Cerebellar nuclear complex (tissue), 1 donor: ENCODE measurements at regions not wholly inside any gene's neighbourhood (a gene's known extent, or its start where the extent isn't known, plus 50 kb on each side); places are given as distances from the start of the nearest gene placed in this dataset.
"Not testable (repeated sequence)": the region's sequence is repeated elsewhere in the genome, so short reads cannot be mapped to it uniquely, and the experiment has no call there.

Source experiments
- DNase-seq, 2 experiments: peaks; one replicate each; lab custom pipeline; 2025; lab: John Stamatoyannopoulos, UW

DNA sequence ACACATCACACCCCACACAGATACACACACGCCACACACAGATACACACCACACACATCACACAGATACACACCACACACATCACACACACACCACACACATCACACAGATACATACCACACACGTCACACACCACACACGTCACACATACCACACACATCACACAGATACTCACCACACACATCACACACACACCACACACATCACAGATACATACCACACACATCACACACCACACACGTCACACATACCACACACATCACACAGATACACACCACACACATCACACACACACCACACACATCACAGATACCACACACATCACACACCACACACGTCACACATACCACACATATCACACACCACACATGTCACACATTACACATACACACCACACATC, 159.3 kb downstream of the NDUFA10 start:
- not testable (repeated sequence) for DNase-seq

DNA sequence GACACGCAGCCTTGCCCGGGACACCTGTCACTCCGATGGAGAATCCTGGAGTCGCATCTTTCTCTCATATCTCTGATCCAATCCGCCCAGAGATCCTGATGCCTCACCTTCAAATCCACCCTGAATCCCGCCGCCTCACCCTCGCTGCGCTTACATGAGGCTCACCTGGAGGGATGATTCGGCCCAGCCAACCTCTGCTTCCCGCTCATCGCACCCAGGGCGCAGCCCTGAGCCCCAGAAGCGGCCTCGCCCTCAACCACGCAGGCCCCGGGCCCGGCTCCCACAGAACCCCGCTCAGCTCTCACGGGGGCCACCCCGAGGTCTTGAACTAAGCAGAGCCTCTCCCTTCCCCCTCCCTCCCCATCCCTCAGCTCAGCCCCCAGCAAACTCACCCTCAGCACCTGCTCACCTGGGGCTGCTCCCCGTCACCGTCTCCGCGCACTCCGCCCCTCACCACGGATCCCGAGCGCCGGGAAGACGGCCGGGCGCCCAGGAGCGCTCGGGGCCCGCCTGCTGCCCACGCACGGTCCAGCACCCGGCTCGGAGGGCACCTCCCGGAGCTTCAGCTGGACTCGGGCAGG, 160.0 kb downstream of the NDUFA10 start:
- DNase-seq, result no peak

DNA sequence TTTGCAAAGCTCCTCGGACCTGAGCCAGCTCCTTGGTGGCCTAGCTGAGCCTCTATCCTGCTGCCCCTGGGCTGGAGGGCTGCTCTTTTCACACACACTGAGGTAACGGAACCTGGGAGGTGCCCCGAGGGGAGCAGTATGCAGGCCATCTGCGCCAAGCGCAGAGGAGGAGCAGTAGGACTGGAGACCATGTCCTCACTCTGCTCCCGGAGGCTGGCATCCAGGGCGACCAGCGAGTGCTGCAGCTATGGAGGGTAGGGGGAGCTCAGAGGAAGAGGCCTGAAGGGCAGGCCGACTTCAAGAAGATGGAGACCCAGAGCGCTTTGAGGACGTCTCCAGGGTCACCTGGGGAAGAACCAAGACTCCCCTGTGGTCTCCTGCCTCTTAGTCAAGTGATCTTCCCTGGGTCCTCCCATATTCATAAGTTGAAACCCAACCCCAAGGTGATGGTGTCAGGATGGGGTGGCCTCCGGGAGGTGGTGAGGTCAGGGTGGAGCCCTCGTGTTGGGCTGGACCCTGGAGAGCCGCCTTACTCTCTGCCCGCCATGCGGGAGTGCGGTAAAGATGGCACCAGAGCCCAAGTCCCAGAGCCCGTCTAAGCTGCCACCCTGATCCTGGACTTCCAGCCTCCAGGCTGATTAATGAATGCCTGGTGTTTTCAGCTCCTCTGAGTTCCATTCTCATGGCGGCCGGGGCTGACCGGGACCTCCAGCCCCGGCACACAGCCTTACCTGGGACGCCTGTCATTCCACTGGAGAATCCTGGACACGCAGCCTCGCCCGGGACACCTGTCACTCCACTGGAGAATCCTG, 160.7 kb downstream of the NDUFA10 start:
- DNase-seq, result no peak

DNA sequence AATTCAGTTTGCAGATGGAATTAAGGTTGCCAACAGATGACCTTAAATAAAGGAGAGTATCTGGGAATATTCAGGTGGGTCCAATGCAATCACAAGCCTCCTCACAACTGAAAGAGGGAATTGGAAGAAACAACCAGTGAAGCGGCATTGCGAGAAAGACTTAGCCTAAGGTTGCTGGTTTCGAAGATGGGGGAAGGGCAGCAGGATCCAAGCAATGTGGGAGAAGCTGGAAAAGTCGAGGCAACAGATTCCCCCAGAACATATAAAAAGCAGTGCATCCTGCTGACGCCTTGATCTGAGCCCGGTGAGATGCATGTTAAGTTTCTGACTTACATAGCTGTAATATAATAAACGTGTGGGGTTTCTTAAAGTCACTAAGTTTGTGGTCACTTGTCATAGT, 162.5 kb downstream of the NDUFA10 start:
- no peak for DNase-seq

DNA sequence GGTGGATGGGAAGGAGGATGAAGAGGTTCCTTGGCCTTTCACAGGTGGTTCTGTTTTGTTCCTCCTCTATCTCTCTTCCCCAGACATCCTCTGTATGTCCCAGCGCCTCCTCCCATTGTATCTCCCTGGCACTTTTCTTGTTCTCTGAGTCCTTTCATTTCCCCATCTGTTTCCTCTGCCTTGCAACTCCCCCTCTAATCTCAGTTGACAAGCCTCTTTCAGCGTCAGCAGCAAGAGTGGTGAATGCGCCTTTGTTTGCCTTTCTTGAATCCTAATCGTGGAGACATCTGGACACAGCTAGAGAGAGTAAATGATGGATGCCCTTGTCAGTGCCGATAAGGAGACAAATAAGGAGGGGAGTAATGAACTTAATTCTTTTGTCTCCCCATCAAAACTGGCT, 167.0 kb downstream of the NDUFA10 start:
- no peak for DNase-seq

DNA sequence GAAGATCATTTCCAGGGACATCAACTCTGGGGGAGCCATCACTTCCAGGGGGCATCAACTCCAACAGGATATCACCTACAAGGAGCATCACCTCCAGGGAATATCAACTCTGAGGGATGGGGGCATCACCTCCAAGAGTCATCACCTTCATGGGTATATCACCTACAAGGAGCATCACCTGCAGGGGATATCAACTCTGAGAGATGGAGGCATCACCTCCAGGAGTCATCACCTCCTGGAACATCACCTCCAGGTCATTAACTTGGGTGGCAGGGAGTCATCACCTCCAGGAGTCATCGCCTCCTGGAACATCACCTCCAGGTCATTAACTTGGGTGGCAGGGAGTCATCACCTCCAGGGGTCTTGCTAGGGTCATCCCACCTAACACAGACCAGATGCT, 167.6 kb downstream of the NDUFA10 start:
- DNase-seq, result no peak

DNA sequence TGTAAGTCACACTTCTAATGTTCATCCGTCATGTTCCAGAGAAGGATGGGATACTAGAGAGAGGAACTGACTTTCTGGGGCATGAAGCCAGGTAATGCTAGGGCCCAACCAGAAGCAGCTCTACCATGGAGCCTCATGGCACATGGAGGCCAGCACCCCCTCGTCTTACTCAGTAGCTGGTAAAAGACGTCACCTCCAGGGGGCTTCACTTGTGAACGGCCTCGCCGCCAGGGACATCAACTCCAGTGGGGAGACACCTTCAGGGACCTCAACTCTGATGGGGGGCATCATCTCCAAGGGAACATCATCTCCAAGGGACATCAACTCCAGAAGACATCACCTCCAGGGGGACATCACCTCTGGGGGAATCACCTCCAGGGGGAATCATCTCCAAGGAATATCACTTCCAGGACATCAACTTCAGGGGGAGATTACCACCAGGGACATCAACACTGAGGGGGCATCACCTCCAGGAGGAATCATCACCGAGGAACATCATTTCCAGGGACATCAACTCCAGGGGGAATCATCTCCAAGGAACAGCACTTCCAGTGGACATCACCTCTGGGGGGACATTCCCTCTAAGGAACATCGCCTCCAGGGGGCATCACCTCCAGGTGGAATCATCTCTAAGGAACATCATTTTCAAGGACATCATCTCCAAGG, 168.4 kb downstream of the NDUFA10 start:
- DNase-seq, result no peak

DNA sequence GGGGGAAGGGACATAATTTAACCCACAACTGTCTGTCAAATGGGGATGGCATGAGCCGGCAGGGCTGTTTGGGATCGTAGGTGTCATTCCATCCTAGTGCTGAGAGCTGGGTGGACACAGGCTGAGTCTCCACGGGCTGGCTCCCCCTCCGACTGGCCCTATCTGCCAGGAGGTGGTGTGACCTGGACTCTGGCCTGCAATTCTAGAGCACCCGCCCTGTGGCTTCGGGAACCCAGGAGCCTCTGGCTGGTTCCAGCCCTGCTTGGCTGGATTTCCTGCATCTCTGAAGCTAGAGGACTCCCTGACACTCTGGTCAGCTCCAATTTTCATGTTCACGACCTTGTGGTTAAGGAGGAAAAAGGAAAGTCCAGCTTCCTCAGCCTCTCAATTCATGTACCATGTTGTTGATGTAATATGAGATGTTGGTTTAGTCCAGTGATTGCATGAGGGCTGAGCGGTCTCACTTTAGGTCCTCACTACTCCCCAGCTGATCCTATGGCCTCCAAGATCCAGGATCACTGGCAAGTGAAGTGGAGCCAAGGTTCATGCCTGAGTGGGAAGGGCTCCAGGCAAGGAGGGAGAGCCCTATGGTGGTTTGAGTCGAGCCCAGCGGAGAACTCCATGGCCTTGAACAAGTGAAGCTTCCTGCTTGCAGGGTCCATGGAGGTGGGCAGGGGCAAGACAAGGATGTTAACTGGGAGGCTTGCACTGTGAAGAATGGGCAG, 169.1 kb downstream of the NDUFA10 start:
- no peak for DNase-seq

DNA sequence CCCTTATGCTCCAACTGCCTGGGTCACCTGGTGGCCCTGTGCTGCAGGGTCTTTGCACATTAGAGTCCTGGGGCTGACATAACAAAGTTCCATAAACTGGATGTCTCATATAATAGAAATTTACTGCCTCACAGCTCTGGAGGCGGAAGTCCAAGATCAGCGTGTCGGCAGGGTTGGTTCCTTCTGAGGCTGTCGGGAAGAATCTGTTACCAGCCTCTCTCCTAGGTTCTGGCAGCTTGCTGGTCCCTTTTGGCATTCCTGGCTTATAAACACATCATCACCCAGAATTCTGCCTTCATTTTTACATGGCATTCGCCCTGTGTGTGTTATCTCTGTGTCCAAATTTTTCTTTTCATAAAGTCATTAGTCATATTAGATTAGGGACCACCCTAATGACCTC, 170.5 kb downstream of the NDUFA10 start:
- DNase-seq, result no peak

DNA sequence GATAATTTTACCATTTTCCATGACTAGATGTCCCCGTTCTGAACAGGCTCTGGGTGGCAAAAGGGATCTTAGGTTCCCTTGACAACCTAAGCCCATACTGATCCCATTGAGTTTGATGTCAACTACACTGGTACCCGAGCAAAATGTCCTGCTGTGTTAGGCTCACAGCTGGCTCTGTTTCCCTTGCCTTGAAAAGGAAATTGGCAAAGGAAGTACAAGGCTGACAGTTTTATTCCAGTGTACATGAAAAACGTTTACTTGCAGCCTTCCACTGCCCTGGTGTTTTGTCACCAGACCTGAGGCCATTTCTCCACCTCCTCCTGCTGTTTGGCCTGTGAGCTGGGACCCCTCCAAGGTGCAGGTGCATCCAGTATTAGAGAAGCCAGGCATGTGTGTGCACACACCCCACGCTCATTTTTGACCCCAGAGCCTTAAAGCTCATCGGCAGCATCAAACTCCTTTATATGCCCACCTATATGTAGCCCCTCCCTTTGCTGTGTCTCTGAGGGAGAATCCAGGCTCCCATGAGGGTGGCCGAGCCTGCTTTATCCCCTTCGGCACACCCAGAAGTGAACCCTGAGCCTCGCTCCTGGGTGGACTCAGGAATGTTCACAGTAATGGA, 171.3 kb downstream of the NDUFA10 start:
- no peak for DNase-seq

DNA sequence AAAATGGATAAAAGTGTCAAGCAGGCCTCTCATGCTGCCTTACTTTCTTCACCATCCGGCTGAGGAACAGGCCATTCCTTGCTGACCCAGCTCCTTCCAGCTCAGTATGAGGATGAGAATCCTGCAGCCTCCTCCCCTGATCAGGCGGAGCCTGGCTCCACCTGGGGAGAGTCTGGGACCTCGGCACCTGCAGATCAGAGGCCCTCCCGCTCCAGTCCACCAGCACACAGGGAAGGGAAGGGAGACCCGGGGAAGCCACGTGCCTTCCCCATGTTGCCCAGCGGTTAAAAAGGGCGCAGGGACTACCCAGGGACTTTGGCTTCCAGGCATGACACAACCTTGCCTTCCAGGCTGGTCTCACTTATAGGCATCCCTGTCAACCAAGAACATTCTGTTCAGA, 172.0 kb downstream of the NDUFA10 start:
- DNase-seq, result no peak

DNA sequence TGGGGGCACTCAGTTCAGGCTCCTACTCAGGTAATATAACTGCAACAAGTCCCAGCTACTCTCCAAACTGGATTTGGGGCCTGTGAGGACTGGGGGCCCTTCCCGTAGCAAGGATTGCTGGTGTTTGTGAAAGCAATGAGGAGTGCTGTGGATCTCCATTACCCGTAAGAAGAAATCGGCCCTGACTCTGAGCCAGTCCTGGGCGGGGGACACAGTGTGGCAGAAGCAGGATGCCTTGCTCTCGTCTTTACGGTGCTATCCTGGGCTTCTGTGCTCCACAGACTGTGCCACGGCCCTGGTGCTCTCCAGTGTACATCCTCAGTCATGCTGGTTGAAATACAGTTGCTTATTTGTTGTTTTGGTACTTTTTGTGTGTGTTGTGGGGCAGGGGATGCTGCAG, 172.9 kb downstream of the NDUFA10 start:
- no peak for DNase-seq

DNA sequence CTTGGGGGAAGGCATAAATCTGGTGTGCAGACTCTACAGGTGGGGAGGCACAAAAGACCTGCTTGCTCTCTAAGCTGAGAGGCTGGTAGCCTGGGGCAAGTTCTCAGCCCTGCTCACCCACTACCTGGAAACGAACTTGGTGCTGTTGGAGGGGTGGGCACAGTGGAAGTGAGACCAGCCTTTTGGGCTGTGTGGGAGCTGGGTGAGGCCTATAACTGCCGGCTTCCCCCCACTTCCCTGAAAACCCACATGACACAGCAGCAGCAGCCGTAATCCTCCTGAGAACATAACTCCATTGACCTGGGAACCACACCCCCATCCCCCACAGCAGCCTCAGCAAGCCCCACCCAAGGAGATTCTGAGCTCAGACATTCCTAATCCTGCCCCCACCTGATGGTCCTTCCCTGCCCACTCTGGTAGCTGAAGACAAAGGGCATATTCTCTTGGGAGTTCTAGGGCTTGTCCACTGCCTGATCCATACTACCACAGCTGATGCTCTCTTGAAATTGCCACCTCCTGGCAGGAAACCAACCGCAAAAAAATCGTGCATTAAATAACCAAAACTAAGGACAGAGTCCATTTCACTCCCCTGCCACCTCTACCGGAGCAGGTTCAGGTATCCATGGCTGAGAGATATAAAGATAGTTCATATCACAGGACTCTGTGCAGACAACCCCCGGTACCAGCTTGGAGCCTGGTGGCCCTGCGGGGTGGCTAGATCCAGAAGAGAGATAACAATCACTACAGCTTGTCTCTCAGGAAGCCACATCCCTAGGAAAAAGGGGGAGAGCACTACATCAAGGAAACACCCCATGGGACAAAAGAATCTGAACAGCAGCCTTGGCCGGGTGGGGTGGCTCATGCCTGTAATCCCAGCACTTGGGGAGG, 178.1 kb downstream of the NDUFA10 start:
- no peak for DNase-seq

DNA sequence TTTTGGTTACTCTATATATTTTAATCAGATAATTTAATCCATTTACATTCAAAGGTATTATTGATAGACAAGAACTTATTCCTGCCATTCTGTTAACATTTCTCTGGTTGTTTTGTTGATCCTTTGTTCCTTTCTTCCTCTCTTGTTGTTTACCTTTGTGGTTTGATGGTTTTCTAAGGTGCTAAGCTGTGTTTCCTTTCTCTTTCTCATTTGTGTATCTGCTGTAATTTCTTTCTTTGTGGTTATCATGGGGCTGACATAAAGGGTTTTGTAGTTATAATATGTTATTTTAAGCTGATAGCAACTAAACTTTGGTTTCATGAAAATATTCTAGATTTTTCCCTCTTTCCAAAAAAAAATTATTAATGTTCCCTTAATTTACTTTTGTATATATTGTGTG, 179.2 kb downstream of the NDUFA10 start:
- DNase-seq, result no peak

DNA sequence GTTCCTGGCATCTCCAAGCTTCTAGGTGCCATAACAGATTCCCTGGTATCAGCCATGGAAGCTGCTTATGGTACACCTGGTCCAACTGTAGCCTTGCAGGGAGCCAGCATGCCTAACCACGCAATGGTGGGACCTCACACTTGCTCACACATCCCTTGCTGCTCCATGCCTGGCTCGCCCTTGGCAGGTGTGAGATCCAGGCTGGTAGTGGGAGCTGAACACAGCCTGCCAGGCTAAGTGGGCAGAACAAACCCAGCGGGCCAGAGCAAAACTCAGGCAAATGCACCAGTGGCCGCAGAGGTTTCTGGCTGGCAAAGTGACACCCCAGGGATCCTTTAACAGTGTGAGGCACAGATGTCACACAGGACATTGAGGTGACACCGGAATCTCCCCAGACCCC, 185.8 kb downstream of the NDUFA10 start:
- DNase-seq, result no peak

DNA sequence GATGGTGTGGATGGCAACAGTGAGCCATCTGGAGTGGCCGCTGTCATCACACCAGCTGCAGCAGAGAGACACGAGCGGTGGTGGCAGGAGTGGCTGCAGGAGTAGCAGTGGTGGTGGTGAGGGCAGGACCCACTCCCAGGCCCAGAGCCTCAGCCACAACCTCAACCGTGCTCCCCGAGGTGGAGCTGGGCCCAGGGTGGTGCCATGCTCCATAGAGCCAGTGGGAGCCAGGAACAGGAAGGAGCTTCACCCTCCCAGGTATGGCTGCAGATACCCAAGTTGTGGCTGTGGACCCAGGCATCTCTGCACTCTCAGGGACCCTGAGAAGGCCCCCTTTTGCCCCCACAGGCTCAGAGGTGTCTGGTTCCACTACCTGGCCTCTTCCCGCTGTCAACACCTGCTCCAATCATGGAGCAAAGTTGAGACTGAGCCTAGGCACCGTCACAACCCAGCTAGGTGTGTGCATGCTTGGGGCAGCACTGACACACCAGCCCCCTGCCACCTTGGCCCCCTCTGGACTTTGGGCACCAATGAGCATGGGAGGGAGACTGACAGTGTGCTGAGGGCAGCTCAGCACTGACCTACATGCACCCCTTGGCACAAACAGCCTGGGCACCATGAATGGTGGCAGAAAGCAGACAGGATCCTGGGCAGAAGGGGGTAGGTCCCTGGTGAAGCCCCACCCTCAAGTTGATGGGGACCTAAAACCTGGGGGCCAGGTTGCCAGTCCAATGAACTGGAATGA, 188.9 kb downstream of the NDUFA10 start:
- no peak for DNase-seq

DNA sequence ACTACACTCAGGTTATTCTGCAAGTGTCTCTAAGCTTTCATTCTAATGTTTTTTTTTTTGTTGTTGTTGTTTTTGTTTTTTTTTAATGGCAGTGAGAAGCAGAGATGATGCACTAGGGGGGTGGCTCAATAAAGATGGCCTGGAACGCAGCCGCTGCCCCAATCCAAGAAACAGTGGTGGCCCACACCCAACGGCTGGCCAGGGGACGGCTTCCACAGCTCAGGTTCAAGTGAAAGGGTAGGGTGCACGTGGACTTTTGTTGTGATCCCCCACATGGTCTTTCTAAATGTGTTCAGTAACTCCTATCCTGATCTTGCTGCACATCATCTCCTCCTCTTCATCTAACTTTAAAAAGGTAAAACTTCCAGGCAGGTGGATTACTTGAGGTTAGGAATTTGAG, 190.1 kb downstream of the NDUFA10 start:
- no peak for DNase-seq

DNA sequence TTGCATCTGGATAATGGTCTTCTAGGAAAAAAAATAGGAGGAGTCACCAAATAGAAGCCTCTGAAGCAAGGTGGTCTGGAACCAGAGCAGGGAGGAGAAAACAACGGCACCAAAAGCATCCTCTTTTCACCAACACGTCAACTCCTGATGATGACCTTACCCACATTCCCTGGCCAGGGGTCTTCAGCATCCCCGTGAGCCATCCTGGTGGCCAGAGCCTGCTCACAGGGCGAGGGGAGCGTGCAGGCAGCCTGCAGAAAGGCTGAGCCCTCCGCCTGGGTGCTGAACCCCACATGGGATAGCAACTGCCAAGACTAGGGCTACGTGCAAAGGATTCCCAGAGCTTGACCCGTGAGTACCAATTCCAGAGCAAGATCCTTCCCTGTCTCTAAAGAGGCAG, 191.0 kb downstream of the NDUFA10 start:
- DNase-seq, result no peak

DNA sequence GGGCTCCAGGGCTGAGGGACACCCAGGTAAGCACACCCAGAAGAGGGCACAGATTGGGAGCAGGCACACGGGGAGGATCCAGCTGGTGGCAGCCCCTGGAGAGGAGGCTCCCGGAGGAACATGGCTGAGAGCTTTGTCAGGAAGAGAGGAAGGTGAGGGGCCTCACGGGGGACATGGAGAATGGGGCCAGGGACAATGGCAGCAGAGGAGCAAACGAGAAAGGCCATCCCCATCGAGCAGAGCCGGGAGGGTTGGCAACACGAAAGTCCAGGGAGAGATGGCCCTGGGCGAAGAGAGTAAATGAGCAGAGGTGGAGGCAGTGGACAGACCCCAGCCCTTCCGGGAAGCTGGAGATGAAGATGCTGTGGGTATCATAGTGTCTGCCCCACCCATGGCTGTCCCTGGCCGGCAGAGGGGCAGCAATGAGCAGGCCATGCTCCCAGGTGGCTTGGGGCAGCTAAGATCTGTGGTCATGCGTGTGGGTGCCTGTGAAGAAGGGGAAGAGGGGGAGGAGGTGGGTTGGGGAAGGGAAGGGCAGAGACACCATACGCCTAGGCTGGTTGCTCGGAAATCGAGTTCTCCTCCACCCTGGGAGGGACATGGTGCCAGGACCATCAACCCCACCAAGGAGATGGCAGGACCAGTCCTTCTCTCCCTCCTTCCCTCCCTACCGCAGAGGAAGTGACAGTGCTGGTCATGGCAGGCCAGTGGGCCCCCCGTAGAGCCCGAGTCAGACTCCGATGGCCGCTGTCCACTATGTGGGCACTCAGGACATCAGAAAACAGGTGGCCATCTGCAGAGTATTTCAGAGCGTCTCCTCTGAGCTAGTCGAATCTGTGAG, 191.7 kb downstream of the NDUFA10 start:
- DNase-seq, result no peak
